ENCODE measurements at regions not wholly inside any gene's neighbourhood (a gene's known extent, or its start where the extent isn't known, plus 50 kb on each side); places are given as distances from the start of the nearest gene placed in this dataset.

DNA sequence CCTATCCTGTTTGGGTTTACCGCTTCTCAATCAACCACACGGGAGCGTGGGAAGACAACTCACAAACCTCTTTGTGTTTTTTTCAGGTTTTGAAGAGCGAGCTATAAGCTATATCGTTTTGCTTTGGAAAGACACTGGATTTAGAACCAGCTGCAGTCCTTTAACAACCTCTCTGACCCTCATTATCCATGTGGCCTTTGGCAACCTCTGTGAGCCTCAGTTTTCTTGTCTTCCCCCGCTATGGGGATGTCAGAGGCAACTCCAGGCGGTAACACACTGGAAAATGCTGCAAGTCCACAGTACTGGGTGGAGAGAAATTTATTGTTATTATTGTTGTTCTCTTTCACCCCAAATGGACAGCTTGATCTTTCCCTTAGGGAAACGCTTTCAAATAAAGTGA, 100.0 kb downstream of the ETS2 start:
- no peak for DNase-seq (ENCODE audit: low read depth, low spot score)
- no TSS peak for BruUV-seq (replicated peaks)
- intact Hi-C loops (cut with micrococcal nuclease; ENCODE audit: unreplicated experiment), result no loop called here

DNA sequence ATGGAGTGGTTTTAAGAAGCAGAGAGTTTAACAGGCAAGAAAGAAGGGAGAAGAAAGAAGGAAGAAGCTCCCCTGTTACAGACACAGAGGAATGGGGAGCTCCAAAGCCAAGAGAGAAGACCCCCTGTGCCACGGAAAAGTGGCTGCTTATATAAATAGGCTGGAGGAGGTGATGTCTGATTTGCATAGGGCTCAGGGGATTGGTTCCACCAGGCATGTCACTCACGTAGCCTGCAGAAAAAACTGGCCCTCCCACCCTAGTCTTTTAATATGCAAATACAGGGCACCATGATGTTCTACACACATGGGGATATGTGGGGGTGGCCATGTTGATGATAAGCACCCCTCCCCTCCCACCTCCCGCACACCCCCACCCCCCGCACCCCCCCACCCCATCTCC, 99.6 kb downstream of the ETS2 start:
- ChIA-PET CTCF (no interaction called here), SMC1A (ENCODE audit: uncharacterized antibody, unreplicated experiment) (no interaction called here), POLR2A (no interaction called here), RAD21 (ENCODE audit: unreplicated experiment) (no interaction called here)
- Histone ChIP-seq H3K4me2 (ENCODE audit: control insufficient read depth, insufficient read depth) (no peak overlapping the region), H3K9me3 (replicated peaks; ENCODE audit: control insufficient read depth, insufficient read depth, low read length) (no peaks in the 10 kb centered on the region; the same call in 2 of the 3 replicates), H3K4me1 (ENCODE audit: control insufficient read depth, insufficient read depth, low read length) (no peaks in the 10 kb centered on the region), H2AFZ (ENCODE audit: control insufficient read depth, low read depth, low read length) (no peak overlapping the region), H4K20me1 (ENCODE audit: control insufficient read depth, insufficient read depth) (no peaks in the 10 kb centered on the region), H3K4me3 (no peak overlapping the region), H3K27ac (ENCODE audit: control insufficient read depth, insufficient read depth) (no peak overlapping the region), H3K27me3 (replicated peaks in 1 of 2; ENCODE audit: control insufficient read depth in 2 of 2, insufficient read depth in 2 of 2, low read length in 1 of 2) (no peaks in the 10 kb centered on the region), H3K9ac (ENCODE audit: control insufficient read depth, insufficient read depth, low read length) (no peak overlapping the region), H3K79me2 (ENCODE audit: control insufficient read depth, insufficient read depth, low read length) (no peaks in the 10 kb centered on the region), H3K36me3 (ENCODE audit: control insufficient read depth in 2 of 2, insufficient read depth in 2 of 2, low read length in 1 of 2) (no peaks in the 10 kb centered on the region)
- no peak for FAIRE-seq
- 40% methylated on average over 2 of the region's 4 CpGs for WGBS (ENCODE audit: insufficient coverage, insufficient replicate concordance, low lambda C conversion rate, missing lambda C conversion rate)
- in situ Hi-C loops (cut with MboI), result no loop called here
- ATAC-seq, result no peak
- BruUV-seq (replicated peaks), result no TSS peak
- no peak for DNase-seq (ENCODE audit: low read depth, low spot score)
- intact Hi-C loops (cut with micrococcal nuclease; ENCODE audit: unreplicated experiment), result no loop called here
- TF ChIP-seq MTA2 (IDR thresholded peaks at IDR 0.05; ENCODE audit: low read depth), result no peak
- TF ChIP-seq IRF4 (IDR thresholded peaks at IDR 0.05; ENCODE audit: low read depth, low read length), result no peak
- TF ChIP-seq, protein P1, sequence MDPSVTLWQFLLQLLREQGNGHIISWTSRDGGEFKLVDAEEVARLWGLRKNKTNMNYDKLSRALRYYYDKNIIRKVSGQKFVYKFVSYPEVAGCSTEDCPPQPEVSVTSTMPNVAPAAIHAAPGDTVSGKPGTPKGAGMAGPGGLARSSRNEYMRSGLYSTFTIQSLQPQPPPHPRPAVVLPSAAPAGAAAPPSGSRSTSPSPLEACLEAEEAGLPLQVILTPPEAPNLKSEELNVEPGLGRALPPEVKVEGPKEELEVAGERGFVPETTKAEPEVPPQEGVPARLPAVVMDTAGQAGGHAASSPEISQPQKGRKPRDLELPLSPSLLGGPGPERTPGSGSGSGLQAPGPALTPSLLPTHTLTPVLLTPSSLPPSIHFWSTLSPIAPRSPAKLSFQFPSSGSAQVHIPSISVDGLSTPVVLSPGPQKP (IDR thresholded peaks at IDR 0.05; ENCODE audit: low read depth, low read length), result no peak
- TF ChIP-seq, protein P2, sequence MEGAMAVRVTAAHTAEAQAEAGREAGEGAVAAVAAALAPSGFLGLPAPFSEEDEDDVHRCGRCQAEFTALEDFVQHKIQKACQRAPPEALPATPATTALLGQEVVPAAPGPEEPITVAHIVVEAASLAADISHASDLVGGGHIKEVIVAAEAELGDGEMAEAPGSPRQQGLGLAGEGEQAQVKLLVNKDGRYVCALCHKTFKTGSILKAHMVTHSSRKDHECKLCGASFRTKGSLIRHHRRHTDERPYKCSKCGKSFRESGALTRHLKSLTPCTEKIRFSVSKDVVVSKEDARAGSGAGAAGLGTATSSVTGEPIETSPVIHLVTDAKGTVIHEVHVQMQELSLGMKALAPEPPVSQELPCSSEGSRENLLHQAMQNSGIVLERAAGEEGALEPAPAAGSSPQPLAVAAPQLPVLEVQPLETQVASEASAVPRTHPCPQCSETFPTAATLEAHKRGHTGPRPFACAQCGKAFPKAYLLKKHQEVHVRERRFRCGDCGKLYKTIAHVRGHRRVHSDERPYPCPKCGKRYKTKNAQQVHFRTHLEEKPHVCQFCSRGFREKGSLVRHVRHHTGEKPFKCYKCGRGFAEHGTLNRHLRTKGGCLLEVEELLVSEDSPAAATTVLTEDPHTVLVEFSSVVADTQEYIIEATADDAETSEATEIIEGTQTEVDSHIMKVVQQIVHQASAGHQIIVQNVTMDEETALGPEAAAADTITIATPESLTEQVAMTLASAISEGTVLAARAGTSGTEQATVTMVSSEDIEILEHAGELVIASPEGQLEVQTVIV (IDR thresholded peaks at IDR 0.05; ENCODE audit: borderline replicate concordance, partially characterized antibody), result no peak
- no peak for TF ChIP-seq TAF1 (IDR thresholded peaks at IDR 0.05; ENCODE audit: borderline replicate concordance, low read depth, low read length)
- TF ChIP-seq DPF2 (IDR thresholded peaks at IDR 0.05), result no peak
- no peak for TF ChIP-seq BMI1 (IDR thresholded peaks at IDR 0.05; ENCODE audit: borderline replicate concordance)

More for the DNA sequence above, 100.0 kb downstream of the ETS2 start:
- ChIA-PET CTCF (no interaction called here), POLR2A (no interaction called here), RAD21 (ENCODE audit: unreplicated experiment) (no interaction called here), SMC1A (ENCODE audit: uncharacterized antibody, unreplicated experiment) (no interaction called here)
- in situ Hi-C loops (cut with MboI), result no loop called here
- FAIRE-seq, result no peak
- Histone ChIP-seq H3K36me3 (ENCODE audit: control insufficient read depth in 2 of 2, insufficient read depth in 2 of 2, low read length in 1 of 2) (no peaks in the 10 kb centered on the region), H3K4me1 (ENCODE audit: control insufficient read depth, insufficient read depth, low read length) (no peaks in the 10 kb centered on the region), H2AFZ (ENCODE audit: control insufficient read depth, low read depth, low read length) (no peak overlapping the region), H4K20me1 (ENCODE audit: control insufficient read depth, insufficient read depth) (no peaks in the 10 kb centered on the region), H3K27me3 (replicated peaks in 1 of 2; ENCODE audit: control insufficient read depth in 2 of 2, insufficient read depth in 2 of 2, low read length in 1 of 2) (no peaks in the 10 kb centered on the region), H3K4me2 (ENCODE audit: control insufficient read depth, insufficient read depth) (no peak overlapping the region), H3K9ac (ENCODE audit: control insufficient read depth, insufficient read depth, low read length) (no peak overlapping the region), H3K9me3 (replicated peaks; ENCODE audit: control insufficient read depth, insufficient read depth, low read length) (no peaks in the 10 kb centered on the region), H3K4me3 (no peak overlapping the region), H3K79me2 (ENCODE audit: control insufficient read depth, insufficient read depth, low read length) (no peaks in the 10 kb centered on the region), H3K27ac (ENCODE audit: control insufficient read depth, insufficient read depth) (no peak overlapping the region)
- no peak for ATAC-seq
- no peak for TF ChIP-seq TARDBP (IDR thresholded peaks at IDR 0.05; ENCODE audit: borderline replicate concordance)
- TF ChIP-seq HDGF (IDR thresholded peaks at IDR 0.05), result no peak
- TF ChIP-seq, protein P3, sequence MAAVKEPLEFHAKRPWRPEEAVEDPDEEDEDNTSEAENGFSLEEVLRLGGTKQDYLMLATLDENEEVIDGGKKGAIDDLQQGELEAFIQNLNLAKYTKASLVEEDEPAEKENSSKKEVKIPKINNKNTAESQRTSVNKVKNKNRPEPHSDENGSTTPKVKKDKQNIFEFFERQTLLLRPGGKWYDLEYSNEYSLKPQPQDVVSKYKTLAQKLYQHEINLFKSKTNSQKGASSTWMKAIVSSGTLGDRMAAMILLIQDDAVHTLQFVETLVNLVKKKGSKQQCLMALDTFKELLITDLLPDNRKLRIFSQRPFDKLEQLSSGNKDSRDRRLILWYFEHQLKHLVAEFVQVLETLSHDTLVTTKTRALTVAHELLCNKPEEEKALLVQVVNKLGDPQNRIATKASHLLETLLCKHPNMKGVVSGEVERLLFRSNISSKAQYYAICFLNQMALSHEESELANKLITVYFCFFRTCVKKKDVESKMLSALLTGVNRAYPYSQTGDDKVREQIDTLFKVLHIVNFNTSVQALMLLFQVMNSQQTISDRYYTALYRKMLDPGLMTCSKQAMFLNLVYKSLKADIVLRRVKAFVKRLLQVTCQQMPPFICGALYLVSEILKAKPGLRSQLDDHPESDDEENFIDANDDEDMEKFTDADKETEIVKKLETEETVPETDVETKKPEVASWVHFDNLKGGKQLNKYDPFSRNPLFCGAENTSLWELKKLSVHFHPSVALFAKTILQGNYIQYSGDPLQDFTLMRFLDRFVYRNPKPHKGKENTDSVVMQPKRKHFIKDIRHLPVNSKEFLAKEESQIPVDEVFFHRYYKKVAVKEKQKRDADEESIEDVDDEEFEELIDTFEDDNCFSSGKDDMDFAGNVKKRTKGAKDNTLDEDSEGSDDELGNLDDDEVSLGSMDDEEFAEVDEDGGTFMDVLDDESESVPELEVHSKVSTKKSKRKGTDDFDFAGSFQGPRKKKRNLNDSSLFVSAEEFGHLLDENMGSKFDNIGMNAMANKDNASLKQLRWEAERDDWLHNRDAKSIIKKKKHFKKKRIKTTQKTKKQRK (IDR thresholded peaks at IDR 0.05; ENCODE audit: low read depth, low read length), result no peak
- TF ChIP-seq CBX5 (IDR thresholded peaks at IDR 0.05; ENCODE audit: low read depth), result no peak
- no peak for TF ChIP-seq PML (IDR thresholded peaks at IDR 0.05; ENCODE audit: low read length)
- WGBS (ENCODE audit: insufficient coverage, insufficient replicate concordance, low lambda C conversion rate, missing lambda C conversion rate), result 43% methylated on average over 8 of the region's 8 CpGs

Measured in GM12878 (cell line).